GM12864 (cell line): ENCODE measurements at regions not wholly inside any gene's neighbourhood (a gene's known extent, or its start where the extent isn't known, plus 50 kb on each side); places are given as distances from the start of the nearest gene placed in this dataset.

ENCODE experiments used
- DNase-seq: peaks from one replicate; pipeline ENCODE4 v3.0.0-alpha.2; 2011; ENCODE audit warnings: low read depth
- H3K4me3 ChIP-seq: 2 replicates; pipeline ENCODE4 v1.5.1; 2011; ENCODE audit warnings: mild to moderate bottlenecking, low read depth, low read length, control low read depth
- TF ChIP-seq, protein P1 (sequence below): IDR thresholded peaks from 2 replicates; pipeline ENCODE4 v1.5.1; 2011; ENCODE audit warnings: low read depth, mild to moderate bottlenecking, moderate library complexity, low read length, control low read depth, inconsistent platforms; ENCODE audit errors: missing control alignments

DNA sequence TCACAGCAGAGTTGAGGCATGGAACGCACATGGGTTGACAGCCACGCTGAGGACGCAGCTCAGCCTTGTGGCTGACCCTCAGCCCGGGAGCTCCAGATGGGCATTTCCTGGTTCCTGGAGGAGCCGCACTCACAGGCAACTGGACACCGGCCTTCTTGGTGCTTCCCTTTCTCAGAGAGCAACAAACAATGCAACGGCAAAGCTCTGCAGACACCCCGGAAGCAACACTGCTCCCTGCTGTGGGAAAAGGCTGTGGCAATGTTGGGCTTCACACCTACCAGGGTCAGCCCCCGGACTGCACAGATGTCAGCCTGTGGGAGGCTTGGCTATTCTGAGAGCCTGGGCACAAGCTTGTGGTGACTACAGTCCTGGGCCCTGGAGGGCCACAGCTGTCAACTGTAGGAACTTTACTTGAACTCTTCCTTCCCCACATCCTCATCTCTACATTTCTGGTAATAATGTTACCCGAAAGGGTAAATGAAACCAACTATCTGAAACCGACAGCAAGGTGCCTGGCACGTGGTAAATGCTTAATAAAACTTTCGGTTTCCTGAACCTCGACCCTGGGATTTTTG is 597.5 kb upstream of the MKI67 start:
- H3K4me3 ChIP-seq = no peak overlapping the region
- TF ChIP-seq, protein P1, sequence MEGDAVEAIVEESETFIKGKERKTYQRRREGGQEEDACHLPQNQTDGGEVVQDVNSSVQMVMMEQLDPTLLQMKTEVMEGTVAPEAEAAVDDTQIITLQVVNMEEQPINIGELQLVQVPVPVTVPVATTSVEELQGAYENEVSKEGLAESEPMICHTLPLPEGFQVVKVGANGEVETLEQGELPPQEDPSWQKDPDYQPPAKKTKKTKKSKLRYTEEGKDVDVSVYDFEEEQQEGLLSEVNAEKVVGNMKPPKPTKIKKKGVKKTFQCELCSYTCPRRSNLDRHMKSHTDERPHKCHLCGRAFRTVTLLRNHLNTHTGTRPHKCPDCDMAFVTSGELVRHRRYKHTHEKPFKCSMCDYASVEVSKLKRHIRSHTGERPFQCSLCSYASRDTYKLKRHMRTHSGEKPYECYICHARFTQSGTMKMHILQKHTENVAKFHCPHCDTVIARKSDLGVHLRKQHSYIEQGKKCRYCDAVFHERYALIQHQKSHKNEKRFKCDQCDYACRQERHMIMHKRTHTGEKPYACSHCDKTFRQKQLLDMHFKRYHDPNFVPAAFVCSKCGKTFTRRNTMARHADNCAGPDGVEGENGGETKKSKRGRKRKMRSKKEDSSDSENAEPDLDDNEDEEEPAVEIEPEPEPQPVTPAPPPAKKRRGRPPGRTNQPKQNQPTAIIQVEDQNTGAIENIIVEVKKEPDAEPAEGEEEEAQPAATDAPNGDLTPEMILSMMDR = no peak
- no peak for DNase-seq

DNA sequence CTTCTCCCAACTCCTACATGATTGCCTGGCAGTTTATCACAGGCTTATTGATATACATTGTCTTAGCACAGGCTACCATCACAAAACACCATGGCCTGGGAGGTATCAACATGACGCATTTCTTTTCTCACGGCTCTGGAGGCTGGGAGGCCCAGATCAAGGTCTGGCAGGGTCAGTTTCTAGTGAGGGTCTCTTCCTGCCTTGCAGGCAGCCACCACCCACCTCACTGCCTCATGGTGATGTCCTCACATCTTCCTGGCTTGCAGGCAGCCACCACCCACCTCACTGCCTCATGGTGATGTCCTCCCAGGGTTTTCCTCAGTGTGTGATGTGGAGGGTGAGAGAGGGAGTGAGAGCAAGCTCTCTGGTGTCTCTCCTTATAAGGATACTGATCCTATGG is 599.3 kb upstream of the MKI67 start:
- TF ChIP-seq, protein P1 = no peak
- DNase-seq = no peak
- no peak overlapping the region for H3K4me3 ChIP-seq

DNA sequence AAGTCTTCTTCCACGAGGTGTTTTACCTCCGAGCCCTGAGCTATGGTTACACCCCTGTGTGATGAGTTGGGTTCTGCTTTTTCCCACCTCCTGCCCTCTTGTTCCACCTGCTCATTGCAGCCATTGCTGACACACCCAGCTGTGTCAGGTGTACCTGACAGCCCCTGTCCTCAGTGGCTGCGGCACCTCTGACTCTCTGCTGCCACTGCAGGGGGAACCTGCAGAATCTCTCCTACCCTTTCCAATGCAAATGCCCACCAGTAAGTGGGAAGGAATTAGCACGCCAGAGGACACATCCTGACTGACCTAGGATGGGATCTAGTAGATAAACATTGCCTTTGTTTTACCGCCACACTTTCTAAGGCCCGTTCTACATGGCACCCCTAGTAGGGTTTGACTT is 600.9 kb upstream of the MKI67 start:
- no peak for DNase-seq
- TF ChIP-seq, protein P1 = no peak
- H3K4me3 ChIP-seq = no peak overlapping the region

DNA sequence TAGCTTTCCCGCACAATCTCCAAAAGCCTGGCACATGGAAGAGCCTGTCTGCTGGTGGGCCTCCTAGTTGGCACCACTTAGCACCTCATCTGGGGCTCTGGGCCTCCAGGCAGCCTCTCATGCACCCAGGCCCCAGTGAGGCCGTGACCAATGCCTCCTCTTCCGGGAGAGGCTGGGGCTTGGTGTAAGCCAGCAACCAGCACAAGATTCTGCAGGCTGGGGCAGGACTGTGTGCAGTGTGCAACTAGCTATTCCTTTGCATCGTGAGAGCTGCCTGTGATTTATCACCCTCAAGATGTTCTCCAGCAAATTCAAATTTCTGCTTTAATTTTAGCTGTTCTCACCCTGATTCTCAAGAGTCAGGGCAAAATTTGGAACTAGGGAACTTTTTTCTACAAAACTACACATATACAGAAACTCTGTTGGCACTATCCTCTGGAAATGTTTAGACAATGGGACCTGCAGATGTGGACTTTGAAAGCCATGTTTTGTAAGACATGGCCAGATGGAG is 603.7 kb upstream of the MKI67 start:
- no peak for DNase-seq
- H3K4me3 ChIP-seq = no peak overlapping the region
- TF ChIP-seq, protein P1 = no peak

DNA sequence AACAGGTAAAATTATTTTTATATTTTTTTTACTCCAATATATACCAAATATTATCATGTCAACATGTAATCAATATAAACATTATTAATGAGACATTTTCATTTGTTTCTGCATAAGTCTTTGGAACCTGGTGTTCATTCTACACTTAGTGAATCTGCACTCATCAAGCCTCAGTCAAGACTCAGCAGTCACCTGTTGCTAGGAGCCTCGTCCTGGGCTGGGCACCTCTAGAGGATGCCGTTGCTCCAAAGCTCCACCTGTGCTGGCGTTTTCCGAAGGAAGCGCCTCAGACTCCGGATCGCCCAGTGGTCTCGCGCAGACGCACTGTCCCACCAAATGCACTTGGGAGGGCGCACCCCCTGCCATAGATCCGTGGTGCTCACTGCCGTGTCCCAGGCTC is 604.7 kb upstream of the MKI67 start:
- TF ChIP-seq, protein P1 = no peak
- no peak overlapping the region for H3K4me3 ChIP-seq
- no peak for DNase-seq

DNA sequence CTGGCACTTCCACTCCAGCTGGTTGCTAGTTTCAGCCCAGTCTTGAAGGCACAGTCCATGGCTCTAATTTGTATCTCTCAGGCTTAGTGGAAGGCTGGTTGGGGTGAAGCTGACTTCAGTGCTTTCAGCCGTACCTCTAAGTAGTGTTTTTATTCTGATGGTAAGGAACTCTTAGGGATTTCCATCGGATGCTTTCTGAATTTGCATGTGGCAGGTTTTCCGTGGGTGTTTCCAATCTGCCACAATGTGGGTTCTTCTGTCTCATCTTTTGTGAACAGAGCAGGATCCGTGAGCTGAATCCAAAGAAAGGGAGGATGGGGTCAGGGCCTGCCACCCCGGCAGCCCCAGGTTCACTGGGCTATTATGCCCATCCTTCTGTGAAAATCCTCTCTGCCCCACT is 607.9 kb upstream of the MKI67 start:
- no peak for DNase-seq
- H3K4me3 ChIP-seq = no peak overlapping the region
- TF ChIP-seq, protein P1 = no peak

DNA sequence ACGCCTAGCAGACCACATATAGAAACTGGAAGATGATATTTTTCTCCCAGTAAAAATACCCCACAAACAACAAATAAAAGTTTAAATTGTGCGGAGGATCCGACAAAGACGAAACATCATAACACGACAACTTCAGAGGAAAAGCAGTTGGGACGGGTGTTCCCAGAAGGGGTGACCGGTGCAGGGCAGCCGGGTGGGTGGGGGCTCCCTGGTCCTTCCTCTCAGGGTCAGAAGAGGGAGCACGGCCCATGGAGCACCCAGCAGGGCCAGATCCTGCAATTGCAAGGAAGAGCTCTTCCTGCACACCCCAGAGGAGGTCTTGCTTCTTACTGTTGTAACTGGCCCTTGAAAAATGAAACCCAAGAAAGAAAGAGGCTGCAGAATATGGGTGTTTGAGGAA is 608.5 kb upstream of the MKI67 start:
- TF ChIP-seq, protein P1 = no peak
- no peak for DNase-seq
- no peak overlapping the region for H3K4me3 ChIP-seq
